ENCODE measurements at regions not wholly inside any gene's neighbourhood (a gene's known extent, or its start where the extent isn't known, plus 50 kb on each side); places are given as distances from the start of the nearest gene placed in this dataset.

GRCh38 chr2:235170536-235171521 is 219.0 kb downstream of the SH3BP4 start:
- WGBS, 2 donors = 19 to 22% methylated on average over 8 of the region's 8 CpGs
- TF ChIP-seq POLR2A (IDR thresholded peaks at IDR 0.05) (no peak), CTCF (IDR thresholded peaks at IDR 0.05) (no peak)
- DNase-seq (ENCODE audit: low spot score in 2 of 2) = no peak
- intact Hi-C loops (cut with DNase I; ENCODE audit: low total_unique reads) = no loop called here
- H3K4me3 ChIP-seq (ENCODE audit: low read depth, poor library complexity, severe bottlenecking) = no peak overlapping the region

GRCh38 chr2:235171550-235172031 is 219.8 kb downstream of the SH3BP4 start:
- intact Hi-C loops (cut with DNase I; ENCODE audit: low total_unique reads) = no loop called here
- no peak for TF ChIP-seq CTCF (IDR thresholded peaks at IDR 0.05)
- no peak for TF ChIP-seq POLR2A (IDR thresholded peaks at IDR 0.05)
- DNase-seq (ENCODE audit: low spot score in 2 of 2) = no peak
- WGBS, 2 donors = 31 to 64% methylated on average over 4 of the region's 4 CpGs
- H3K4me3 ChIP-seq (ENCODE audit: low read depth, poor library complexity, severe bottlenecking) = no peak overlapping the region

- 93 to 96% methylated on average over 6 of the region's 6 CpGs for WGBS, 2 donors
- H3K4me3 ChIP-seq (ENCODE audit: low read depth, poor library complexity, severe bottlenecking) = no peak overlapping the region
- no peak for DNase-seq (ENCODE audit: low spot score in 2 of 2)
- no peak for TF ChIP-seq POLR2A (IDR thresholded peaks at IDR 0.05)
- no peak for TF ChIP-seq CTCF (IDR thresholded peaks at IDR 0.05)
- intact Hi-C loops (cut with DNase I; ENCODE audit: low total_unique reads) = no loop called here
Observed at GRCh38 chr2:235180642-235181041, 228.8 kb downstream of the SH3BP4 start.

- DNase-seq (ENCODE audit: low spot score in 2 of 2) = no peak
- intact Hi-C loops (cut with DNase I; ENCODE audit: low total_unique reads) = no loop called here
- no peak for TF ChIP-seq POLR2A (IDR thresholded peaks at IDR 0.05)
- TF ChIP-seq CTCF (IDR thresholded peaks at IDR 0.05) = no peak
- H3K4me3 ChIP-seq (ENCODE audit: low read depth, poor library complexity, severe bottlenecking) = no peak overlapping the region
Observed at GRCh38 chr2:235183786-235184185, 232.0 kb downstream of the SH3BP4 start.

GRCh38 chr2:235187806-235188205 is 236.0 kb downstream of the SH3BP4 start:
- no peak for DNase-seq (ENCODE audit: low spot score in 2 of 2)
- TF ChIP-seq POLR2A (IDR thresholded peaks at IDR 0.05) (no peak), CTCF (IDR thresholded peaks at IDR 0.05) (no peak)
- H3K4me3 ChIP-seq (ENCODE audit: low read depth, poor library complexity, severe bottlenecking) = no peak overlapping the region
- intact Hi-C loops (cut with DNase I; ENCODE audit: low total_unique reads) = no loop called here
- WGBS, 2 donors = 87 to 91% methylated on average over 8 of the region's 8 CpGs
